ENCODE measurements at regions not wholly inside any gene's neighbourhood (a gene's known extent, or its start where the extent isn't known, plus 50 kb on each side); places are given as distances from the start of the nearest gene placed in this dataset.

DNA sequence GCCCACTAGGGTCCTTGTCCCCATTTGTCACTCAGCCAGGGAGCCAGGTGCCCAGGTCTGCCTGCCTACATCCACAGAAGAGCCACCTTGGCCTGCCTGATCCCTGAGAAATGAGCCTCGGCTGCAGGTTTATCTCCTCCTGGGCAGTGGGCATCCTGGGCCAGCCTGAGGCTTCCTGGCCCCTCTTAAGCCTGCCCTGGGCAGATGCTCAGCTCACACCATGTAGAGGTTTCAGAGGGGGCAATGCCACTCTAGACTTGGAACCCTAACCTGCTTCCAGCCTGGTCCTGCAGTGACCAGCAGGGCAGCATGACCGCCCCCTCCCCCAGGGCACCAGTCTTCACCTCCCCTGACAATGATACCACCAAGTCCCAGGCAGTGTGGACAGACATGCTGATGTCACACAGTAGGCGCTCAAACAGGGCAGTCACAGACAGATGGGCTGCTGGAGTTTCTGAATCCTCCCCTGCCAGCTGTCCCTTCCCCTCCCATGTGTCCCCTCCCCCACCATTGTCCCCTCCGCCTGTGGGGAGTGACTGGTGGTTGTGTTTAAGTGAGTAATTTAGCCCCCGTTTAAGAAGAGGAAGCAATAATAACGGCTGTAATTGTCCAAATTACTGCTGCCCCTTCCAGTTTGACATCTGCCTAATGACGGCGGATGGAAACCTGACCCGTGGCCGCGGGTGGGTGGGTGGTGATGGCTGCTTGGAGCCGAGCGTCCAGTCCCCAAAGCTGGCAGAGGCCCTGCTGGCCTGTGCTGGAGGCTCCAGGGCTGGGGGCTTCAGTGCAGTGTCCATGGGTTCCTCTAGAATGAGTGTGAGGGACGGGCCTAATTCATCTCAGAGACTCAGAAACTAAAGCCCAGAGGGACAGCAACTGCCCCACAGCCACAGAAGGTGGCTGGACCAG is 147.7 kb downstream of the BARX1 start:
- Histone ChIP-seq H3K4me3 (no peak overlapping the region), H3K36me3 (no peaks in the 10 kb centered on the region), H3K27ac (no peak overlapping the region), H3K27me3 (peaks cover 0 to 22% (median 6%) of the 10 kb centered on the region in 3 donors), H3K9me3 (peaks cover 0 to 4% (median 0%) of the 10 kb centered on the region in 4 donors), H3K4me1 (no peaks in the 10 kb centered on the region)
- intact Hi-C loops (cut with DNase I), result no loop called here
- TF ChIP-seq POLR2AphosphoS5 (IDR thresholded peaks at IDR 0.05), result no peak
- no peak for TF ChIP-seq POLR2A (IDR thresholded peaks at IDR 0.05)
- TF ChIP-seq, protein P1, sequence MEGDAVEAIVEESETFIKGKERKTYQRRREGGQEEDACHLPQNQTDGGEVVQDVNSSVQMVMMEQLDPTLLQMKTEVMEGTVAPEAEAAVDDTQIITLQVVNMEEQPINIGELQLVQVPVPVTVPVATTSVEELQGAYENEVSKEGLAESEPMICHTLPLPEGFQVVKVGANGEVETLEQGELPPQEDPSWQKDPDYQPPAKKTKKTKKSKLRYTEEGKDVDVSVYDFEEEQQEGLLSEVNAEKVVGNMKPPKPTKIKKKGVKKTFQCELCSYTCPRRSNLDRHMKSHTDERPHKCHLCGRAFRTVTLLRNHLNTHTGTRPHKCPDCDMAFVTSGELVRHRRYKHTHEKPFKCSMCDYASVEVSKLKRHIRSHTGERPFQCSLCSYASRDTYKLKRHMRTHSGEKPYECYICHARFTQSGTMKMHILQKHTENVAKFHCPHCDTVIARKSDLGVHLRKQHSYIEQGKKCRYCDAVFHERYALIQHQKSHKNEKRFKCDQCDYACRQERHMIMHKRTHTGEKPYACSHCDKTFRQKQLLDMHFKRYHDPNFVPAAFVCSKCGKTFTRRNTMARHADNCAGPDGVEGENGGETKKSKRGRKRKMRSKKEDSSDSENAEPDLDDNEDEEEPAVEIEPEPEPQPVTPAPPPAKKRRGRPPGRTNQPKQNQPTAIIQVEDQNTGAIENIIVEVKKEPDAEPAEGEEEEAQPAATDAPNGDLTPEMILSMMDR (IDR thresholded peaks at IDR 0.05), result no peak
- no peak for TF ChIP-seq EP300 (IDR thresholded peaks at IDR 0.05)
- no peak for DNase-seq
- WGBS, 2 donors, result 58 to 67% methylated on average over 14 of the region's 14 CpGs

DNA sequence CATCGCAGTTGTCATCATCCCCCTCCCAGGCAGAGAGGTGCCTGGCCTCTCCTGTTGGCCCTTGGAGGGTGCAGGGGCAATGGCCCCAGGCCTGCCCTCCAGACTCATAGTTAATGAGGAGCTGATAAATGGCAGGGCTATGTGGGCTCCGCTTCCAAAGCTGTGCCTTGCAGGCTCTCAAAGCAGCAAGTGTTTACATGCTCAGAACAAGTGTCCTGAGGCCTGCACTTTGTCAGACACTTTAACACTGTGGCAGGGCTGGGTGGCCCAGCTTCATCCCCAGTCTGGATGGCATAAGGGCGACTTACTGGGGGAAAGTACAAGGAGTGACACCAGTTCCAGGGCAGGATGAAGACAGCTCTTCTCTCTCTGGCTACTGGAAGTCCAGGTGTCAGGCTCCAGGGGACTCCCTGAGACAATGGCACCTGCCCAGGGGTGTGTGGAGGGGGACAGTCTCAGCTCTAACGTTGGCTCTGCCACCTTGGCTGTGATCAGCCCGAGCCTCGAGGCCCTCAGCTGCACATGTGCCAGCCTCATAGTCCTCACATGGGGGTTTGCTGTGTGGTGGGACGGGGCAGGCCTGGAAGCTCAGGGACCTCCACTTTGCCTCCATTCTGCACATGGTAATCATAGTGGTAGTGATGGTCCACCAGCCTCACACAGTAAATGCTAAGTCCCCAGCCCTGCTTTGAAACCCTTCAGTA is 153.4 kb downstream of the BARX1 start:
- Histone ChIP-seq H3K36me3 (no peaks in the 10 kb centered on the region), H3K4me1 (no peaks in the 10 kb centered on the region), H3K4me3 (no peak overlapping the region), H3K9me3 (peaks cover 0 to 6% (median 2%) of the 10 kb centered on the region in 4 donors), H3K27ac (no peak overlapping the region), H3K27me3 (no peaks in the 10 kb centered on the region)
- no peak for DNase-seq
- intact Hi-C loops (cut with DNase I), result no loop called here
- TF ChIP-seq POLR2A (IDR thresholded peaks at IDR 0.05) (no peak), POLR2AphosphoS5 (IDR thresholded peaks at IDR 0.05) (no peak), EP300 (IDR thresholded peaks at IDR 0.05) (no peak)
- TF ChIP-seq, protein P1 (IDR thresholded peaks at IDR 0.05), result no peak
- 83 to 86% methylated on average over 7 of the region's 7 CpGs for WGBS, 2 donors

DNA sequence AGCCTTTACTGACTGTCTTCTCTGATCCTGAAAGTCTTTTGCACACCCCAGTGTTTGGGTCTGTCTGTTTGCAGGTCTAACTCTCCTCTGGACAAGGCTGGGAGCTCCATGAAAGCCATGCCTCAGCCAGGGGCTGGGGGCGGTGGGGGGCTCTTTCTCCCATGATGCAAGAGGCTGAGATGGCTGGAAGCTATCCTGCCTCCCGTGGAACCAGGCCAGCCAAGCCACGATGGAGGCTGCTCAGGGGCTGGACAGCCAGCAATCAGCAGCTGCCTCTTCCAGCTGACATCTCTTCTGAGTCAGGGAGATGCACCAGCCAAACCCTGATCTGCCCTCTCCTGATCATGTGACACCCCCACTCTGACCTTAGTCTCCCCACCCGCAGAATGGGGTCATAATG is 154.0 kb downstream of the BARX1 start:
- Histone ChIP-seq H3K4me1 (no peaks in the 10 kb centered on the region), H3K36me3 (no peaks in the 10 kb centered on the region), H3K9me3 (peaks cover 0 to 6% (median 2%) of the 10 kb centered on the region in 4 donors), H3K4me3 (no peak overlapping the region), H3K27ac (no peak overlapping the region), H3K27me3 (no peaks in the 10 kb centered on the region)
- intact Hi-C loops (cut with DNase I), result no loop called here
- no peak for DNase-seq
- TF ChIP-seq POLR2A (IDR thresholded peaks at IDR 0.05) (no peak), EP300 (IDR thresholded peaks at IDR 0.05) (no peak), POLR2AphosphoS5 (IDR thresholded peaks at IDR 0.05) (no peak)
- TF ChIP-seq, protein P1 (IDR thresholded peaks at IDR 0.05), result no peak
- WGBS, 2 donors, result 77 to 79% methylated on average over 4 of the region's 4 CpGs

DNA sequence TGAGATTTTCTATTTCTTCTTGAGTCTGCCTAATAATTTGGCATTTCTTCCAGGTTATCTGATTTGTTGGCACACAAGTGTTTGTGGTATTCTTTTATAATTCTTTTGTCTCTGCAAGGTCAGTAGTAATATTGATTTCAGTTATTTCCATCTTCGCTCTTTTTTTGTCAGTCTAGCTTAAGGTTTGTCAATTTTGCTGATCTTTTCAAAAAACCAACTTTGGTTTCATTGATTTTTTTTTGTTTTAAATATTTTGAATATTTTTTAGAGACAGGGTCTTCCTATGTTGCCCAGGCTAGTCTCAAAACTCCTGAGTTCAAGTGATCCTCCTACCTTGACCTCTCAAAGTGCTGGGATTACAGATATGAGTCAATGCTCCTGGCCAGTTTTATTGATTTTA is 162.8 kb downstream of the BARX1 start:
- TF ChIP-seq POLR2AphosphoS5 (IDR thresholded peaks at IDR 0.05) (no peak), EP300 (IDR thresholded peaks at IDR 0.05) (no peak), POLR2A (IDR thresholded peaks at IDR 0.05) (no peak)
- TF ChIP-seq, protein P1 (IDR thresholded peaks at IDR 0.05), result no peak
- no peaks in the 10 kb centered on the region for H3K4me1 ChIP-seq
- H3K9me3 ChIP-seq, result no peaks in the 10 kb centered on the region
- 96 to 97% methylated on average over 1 of the region's 1 CpG for WGBS, 2 donors
- H3K27ac ChIP-seq, result no peak overlapping the region
- intact Hi-C loops (cut with DNase I), result no loop called here
- H3K4me3 ChIP-seq, result no peak overlapping the region
- no peaks in the 10 kb centered on the region for H3K27me3 ChIP-seq
- no peaks in the 10 kb centered on the region for H3K36me3 ChIP-seq
- no peak for DNase-seq
